GM12892 (cell line): ENCODE measurements at regions not wholly inside any gene's neighbourhood (a gene's known extent, or its start where the extent isn't known, plus 50 kb on each side); places are given as distances from the start of the nearest gene placed in this dataset.
"Not testable (repeated sequence)": the region's sequence is repeated elsewhere in the genome, so short reads cannot be mapped to it uniquely, and the experiment has no call there.

ENCODE experiments used
- DNase-seq: peaks from one replicate; pipeline ENCODE4 v3.0.0; 2011; ENCODE audit not compliant: insufficient read length
- FAIRE-seq: peaks from 2 replicates; lab custom pipeline; 2011; peaks lifted over from hg19 to GRCh38; lab: Jason Lieb, UNC
- POLR2A ChIP-seq: IDR thresholded peaks from 2 replicates; pipeline ENCODE4 v1.6.1; 2011; ENCODE audit warnings: low read depth, low read length, control low read depth
- POLR2AphosphoS5 ChIP-seq: IDR thresholded peaks from 2 replicates; pipeline ENCODE4 v1.6.1; 2011; ENCODE audit warnings: low read depth, low read length, control low read depth
- TAF1 ChIP-seq: IDR thresholded peaks from 2 replicates; pipeline ENCODE4 v1.6.1; 2011; ENCODE audit warnings: low read depth, mild to moderate bottlenecking, control low read depth, low read length, borderline replicate concordance

GRCh38 chr5:9782826-9783560 is 152.8 kb upstream of the TAS2R1 start:
- DNase-seq (no peak), FAIRE-seq (no peak)
- TF ChIP-seq TAF1 (no peak), POLR2AphosphoS5 (no peak), POLR2A (no peak)

- no peak for TF ChIP-seq TAF1
- no peak for TF ChIP-seq POLR2A
- no peak for TF ChIP-seq POLR2AphosphoS5
- FAIRE-seq (no peak), DNase-seq (no peak)
These were observed 151.7 kb upstream of the TAS2R1 start for GRCh38 chr5:9781890-9782289.

- DNase-seq (no peak), FAIRE-seq (no peak)
- no peak for TF ChIP-seq TAF1
- TF ChIP-seq POLR2AphosphoS5 = no peak
- no peak for TF ChIP-seq POLR2A
These were observed 151.1 kb upstream of the TAS2R1 start for GRCh38 chr5:9781275-9781674.

GRCh38 chr5:9780501-9780900 is 150.3 kb upstream of the TAS2R1 start:
- DNase-seq (no peak), FAIRE-seq (no peak)
- TF ChIP-seq TAF1 (no peak), POLR2AphosphoS5 (no peak), POLR2A (no peak)

GRCh38 chr5:9776525-9776924 is 146.4 kb upstream of the TAS2R1 start:
- TF ChIP-seq POLR2A (no peak), POLR2AphosphoS5 (no peak), TAF1 (no peak)
- DNase-seq (no peak), FAIRE-seq (no peak)

- TF ChIP-seq POLR2A (no peak), POLR2AphosphoS5 (no peak), TAF1 (no peak)
- no peak for FAIRE-seq
These were observed 145.2 kb upstream of the TAS2R1 start for GRCh38 chr5:9775339-9775738.

GRCh38 chr5:9774472-9775079 is 144.4 kb upstream of the TAS2R1 start:
- FAIRE-seq = no peak

More at GRCh38 chr5:9775339-9775738, 145.2 kb upstream of the TAS2R1 start:
- DNase-seq = no peak

GRCh38 chr5:9771079-9771478 is 140.9 kb upstream of the TAS2R1 start:
- DNase-seq (no peak), FAIRE-seq (no peak)
- no peak for TF ChIP-seq POLR2A
- TF ChIP-seq TAF1 = no peak
- TF ChIP-seq POLR2AphosphoS5 = no peak

More at GRCh38 chr5:9774472-9775079, 144.4 kb upstream of the TAS2R1 start:
- no peak for DNase-seq
- TF ChIP-seq POLR2AphosphoS5 (no peak), POLR2A (no peak), TAF1 (no peak)

GRCh38 chr5:9766581-9766980 is 136.4 kb upstream of the TAS2R1 start:
- FAIRE-seq (no peak), DNase-seq (no peak)
- TF ChIP-seq TAF1 (no peak), POLR2AphosphoS5 (no peak), POLR2A (no peak)

- FAIRE-seq (no peak), DNase-seq (no peak)
These were observed 135.4 kb upstream of the TAS2R1 start for GRCh38 chr5:9765419-9766140.

GRCh38 chr5:9761706-9762105 is 131.6 kb upstream of the TAS2R1 start:
- TF ChIP-seq POLR2AphosphoS5 (no peak), TAF1 (no peak), POLR2A (no peak)
- DNase-seq = no peak

More at GRCh38 chr5:9765419-9766140, 135.4 kb upstream of the TAS2R1 start:
- TF ChIP-seq TAF1 (no peak), POLR2AphosphoS5 (no peak), POLR2A (no peak)

GRCh38 chr5:9752670-9753069 is 122.5 kb upstream of the TAS2R1 start:
- not testable (repeated sequence) for DNase-seq, FAIRE-seq

More at GRCh38 chr5:9761706-9762105, 131.6 kb upstream of the TAS2R1 start:
- FAIRE-seq = no peak
